ENCODE measurements at regions not wholly inside any gene's neighbourhood (a gene's known extent, or its start where the extent isn't known, plus 50 kb on each side); places are given as distances from the start of the nearest gene placed in this dataset.

GRCh38 chr6:104003803-104004516, 855.8 kb downstream of the HACE1 start:
- no peak for FAIRE-seq
- no peak for DNase-seq (ENCODE audit: insufficient read length)
- no peak for TF ChIP-seq POLR2A (IDR thresholded peaks at IDR 0.05; ENCODE audit: low read depth, low read length)
- no peak for TF ChIP-seq TAF1 (IDR thresholded peaks at IDR 0.05; ENCODE audit: borderline replicate concordance, low read depth, low read length)
- TF ChIP-seq POLR2AphosphoS5 (IDR thresholded peaks at IDR 0.05; ENCODE audit: low read depth, low read length), result no peak

DNA sequence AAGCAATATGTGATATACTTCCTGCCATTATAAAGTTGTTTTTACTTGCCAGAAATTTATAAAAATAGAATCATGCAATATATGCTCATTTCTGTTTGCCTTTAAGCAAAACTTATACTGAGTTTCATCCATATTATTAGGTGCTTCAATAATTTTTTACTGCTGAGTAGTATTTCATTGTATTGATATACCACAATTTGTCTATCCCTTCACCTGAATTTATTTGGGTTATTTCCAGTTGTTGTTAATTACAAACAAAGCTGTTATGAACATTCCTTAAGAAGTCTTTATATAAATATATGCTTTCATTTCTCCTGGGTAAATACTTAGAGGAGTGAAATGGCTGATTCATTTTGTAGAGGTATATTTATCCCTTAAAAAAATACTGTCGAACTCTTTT, 864.1 kb downstream of the HACE1 start:
- FAIRE-seq, result no peak
- no peak for DNase-seq (ENCODE audit: insufficient read length)
- TF ChIP-seq POLR2AphosphoS5 (IDR thresholded peaks at IDR 0.05; ENCODE audit: low read depth, low read length) (no peak), TAF1 (IDR thresholded peaks at IDR 0.05; ENCODE audit: borderline replicate concordance, low read depth, low read length) (no peak), POLR2A (IDR thresholded peaks at IDR 0.05; ENCODE audit: low read depth, low read length) (no peak)

DNA sequence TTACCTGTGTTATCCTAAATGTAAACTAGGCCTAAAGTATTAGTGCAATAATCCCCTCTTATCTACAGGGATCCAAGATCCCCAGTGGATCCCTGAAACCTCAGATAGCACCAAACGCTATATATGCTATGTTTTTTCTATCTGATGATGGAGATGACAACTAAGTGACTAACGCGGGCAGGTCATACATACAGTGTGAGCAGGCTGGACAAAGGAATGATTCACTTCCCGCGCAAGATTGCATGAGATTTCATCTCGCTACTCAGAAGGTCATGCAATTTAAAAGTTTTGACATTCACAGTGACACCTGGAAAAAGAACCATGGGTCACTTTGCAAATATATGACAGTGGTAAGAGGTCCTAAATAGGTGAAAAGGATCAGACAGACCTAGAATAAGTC, 875.9 kb downstream of the HACE1 start:
- TF ChIP-seq POLR2A (IDR thresholded peaks at IDR 0.05; ENCODE audit: low read depth, low read length) (no peak), TAF1 (IDR thresholded peaks at IDR 0.05; ENCODE audit: borderline replicate concordance, low read depth, low read length) (no peak), POLR2AphosphoS5 (IDR thresholded peaks at IDR 0.05; ENCODE audit: low read depth, low read length) (no peak)
- no peak for FAIRE-seq
- no peak for DNase-seq (ENCODE audit: insufficient read length)

- DNase-seq (ENCODE audit: insufficient read length) (no peak), FAIRE-seq (no peak)
- TF ChIP-seq POLR2A (IDR thresholded peaks at IDR 0.05; ENCODE audit: low read depth, low read length), result no peak
- TF ChIP-seq TAF1 (IDR thresholded peaks at IDR 0.05; ENCODE audit: borderline replicate concordance, low read depth, low read length), result no peak
- TF ChIP-seq POLR2AphosphoS5 (IDR thresholded peaks at IDR 0.05; ENCODE audit: low read depth, low read length), result no peak
These were observed 876.7 kb downstream of the HACE1 start for GRCh38 chr6:103983011-103983410.

GRCh38 chr6:103982574-103982973, 877.1 kb downstream of the HACE1 start:
- DNase-seq (ENCODE audit: insufficient read length) (no peak), FAIRE-seq (no peak)
- TF ChIP-seq POLR2AphosphoS5 (IDR thresholded peaks at IDR 0.05; ENCODE audit: low read depth, low read length) (no peak), POLR2A (IDR thresholded peaks at IDR 0.05; ENCODE audit: low read depth, low read length) (no peak)

GRCh38 chr6:103979308-103979707, 880.4 kb downstream of the HACE1 start:
- FAIRE-seq (no peak), DNase-seq (ENCODE audit: insufficient read length) (no peak)
- TF ChIP-seq POLR2AphosphoS5 (IDR thresholded peaks at IDR 0.05; ENCODE audit: low read depth, low read length) (no peak), TAF1 (IDR thresholded peaks at IDR 0.05; ENCODE audit: borderline replicate concordance, low read depth, low read length) (no peak), POLR2A (IDR thresholded peaks at IDR 0.05; ENCODE audit: low read depth, low read length) (no peak)

- FAIRE-seq, result no peak
- TF ChIP-seq POLR2A (IDR thresholded peaks at IDR 0.05; ENCODE audit: low read depth, low read length) (no peak), TAF1 (IDR thresholded peaks at IDR 0.05; ENCODE audit: borderline replicate concordance, low read depth, low read length) (no peak), POLR2AphosphoS5 (IDR thresholded peaks at IDR 0.05; ENCODE audit: low read depth, low read length) (no peak)
- DNase-seq (ENCODE audit: insufficient read length), result no peak
These were observed 922.3 kb downstream of the HACE1 start for GRCh38 chr6:103937389-103937788.

DNA sequence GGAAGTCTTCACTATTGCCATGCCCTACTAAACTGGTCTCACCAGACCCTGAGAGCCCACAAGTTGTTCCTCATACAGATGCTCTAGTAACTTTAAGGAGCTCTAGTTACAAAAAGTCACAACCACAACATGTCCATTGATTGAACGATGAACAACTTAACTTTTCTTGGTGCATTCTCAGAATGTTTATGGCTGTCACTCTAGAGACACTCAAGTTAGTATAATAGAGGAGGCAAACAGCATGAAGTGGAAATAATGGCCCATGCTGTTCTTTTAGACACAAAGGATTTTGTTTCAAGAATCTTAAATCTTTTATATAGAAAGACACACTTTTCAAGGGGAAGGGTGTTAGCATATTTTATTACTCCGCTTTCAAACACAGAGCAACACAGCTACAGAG, 934.4 kb downstream of the HACE1 start:
- TF ChIP-seq POLR2A (IDR thresholded peaks at IDR 0.05; ENCODE audit: low read depth, low read length), result no peak
- TF ChIP-seq TAF1 (IDR thresholded peaks at IDR 0.05; ENCODE audit: borderline replicate concordance, low read depth, low read length), result no peak
- TF ChIP-seq POLR2AphosphoS5 (IDR thresholded peaks at IDR 0.05; ENCODE audit: low read depth, low read length), result no peak
- DNase-seq (ENCODE audit: insufficient read length) (no peak), FAIRE-seq (no peak)

DNA sequence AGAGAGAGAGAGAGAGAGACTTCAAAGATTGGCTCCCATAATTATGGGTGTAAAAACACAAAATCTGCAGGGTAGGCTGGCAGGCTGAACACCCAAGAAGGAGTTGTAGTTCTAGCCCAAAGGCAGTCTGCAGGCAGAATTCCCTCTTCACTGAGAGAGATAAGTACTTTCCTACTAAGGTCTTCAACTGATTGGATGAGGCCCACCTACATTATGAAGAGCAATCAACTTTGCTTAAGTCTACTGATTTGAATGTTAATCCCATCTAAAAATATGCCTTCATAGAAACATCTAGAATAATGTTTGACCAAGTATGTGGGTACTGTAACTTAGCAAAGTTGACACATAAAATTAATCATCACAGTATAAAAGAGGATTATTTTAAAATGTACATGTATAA, 949.7 kb downstream of the HACE1 start:
- TF ChIP-seq POLR2AphosphoS5 (IDR thresholded peaks at IDR 0.05; ENCODE audit: low read depth, low read length), result no peak
- no peak for TF ChIP-seq POLR2A (IDR thresholded peaks at IDR 0.05; ENCODE audit: low read depth, low read length)
- DNase-seq (ENCODE audit: insufficient read length) (no peak), FAIRE-seq (no peak)

DNA sequence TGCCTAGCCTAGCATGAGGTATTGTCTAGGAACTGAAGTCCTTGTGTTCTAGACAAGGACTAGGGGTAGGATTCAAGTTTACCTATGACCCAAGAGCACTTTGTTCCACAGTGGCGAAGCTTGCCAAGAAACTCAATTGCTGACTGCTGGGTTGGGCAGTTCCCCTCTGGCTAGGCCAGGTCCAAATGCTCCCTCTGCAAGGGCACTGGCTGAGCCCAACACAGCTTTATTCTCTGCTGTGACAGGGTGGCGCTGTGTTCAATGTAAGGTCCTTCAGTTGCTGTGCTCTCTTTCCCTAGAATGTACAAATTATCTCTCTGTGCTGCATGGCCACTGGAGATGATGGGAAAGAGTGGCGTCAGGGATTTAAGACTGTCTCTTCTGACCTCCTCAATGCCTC, 950.8 kb downstream of the HACE1 start:
- no peak for FAIRE-seq
- TF ChIP-seq POLR2A (IDR thresholded peaks at IDR 0.05; ENCODE audit: low read depth, low read length) (no peak), POLR2AphosphoS5 (IDR thresholded peaks at IDR 0.05; ENCODE audit: low read depth, low read length) (no peak), TAF1 (IDR thresholded peaks at IDR 0.05; ENCODE audit: borderline replicate concordance, low read depth, low read length) (no peak)
- no peak for DNase-seq (ENCODE audit: insufficient read length)

DNA sequence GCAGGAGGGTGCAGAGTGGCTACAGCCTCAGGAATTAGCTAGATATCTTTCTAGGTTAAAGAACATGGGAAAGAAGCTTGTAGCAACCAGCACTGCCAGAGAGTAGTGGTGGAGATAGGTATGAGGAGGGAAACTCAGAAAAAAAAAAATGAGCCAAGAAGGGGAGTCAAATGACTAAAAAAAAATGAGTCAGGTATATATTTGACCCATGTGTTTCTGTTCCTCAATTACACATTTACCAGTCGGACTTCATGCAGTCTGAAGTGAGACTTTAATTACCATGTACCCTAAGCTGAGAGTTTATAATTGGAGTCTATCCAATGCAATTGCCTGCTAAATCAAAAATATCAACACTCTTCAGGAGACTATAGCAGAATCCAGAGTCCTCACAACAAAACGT, 964.6 kb downstream of the HACE1 start:
- DNase-seq (ENCODE audit: insufficient read length) (no peak), FAIRE-seq (no peak)
- no peak for TF ChIP-seq TAF1 (IDR thresholded peaks at IDR 0.05; ENCODE audit: borderline replicate concordance, low read depth, low read length)
- TF ChIP-seq POLR2AphosphoS5 (IDR thresholded peaks at IDR 0.05; ENCODE audit: low read depth, low read length), result no peak
- no peak for TF ChIP-seq POLR2A (IDR thresholded peaks at IDR 0.05; ENCODE audit: low read depth, low read length)

DNA sequence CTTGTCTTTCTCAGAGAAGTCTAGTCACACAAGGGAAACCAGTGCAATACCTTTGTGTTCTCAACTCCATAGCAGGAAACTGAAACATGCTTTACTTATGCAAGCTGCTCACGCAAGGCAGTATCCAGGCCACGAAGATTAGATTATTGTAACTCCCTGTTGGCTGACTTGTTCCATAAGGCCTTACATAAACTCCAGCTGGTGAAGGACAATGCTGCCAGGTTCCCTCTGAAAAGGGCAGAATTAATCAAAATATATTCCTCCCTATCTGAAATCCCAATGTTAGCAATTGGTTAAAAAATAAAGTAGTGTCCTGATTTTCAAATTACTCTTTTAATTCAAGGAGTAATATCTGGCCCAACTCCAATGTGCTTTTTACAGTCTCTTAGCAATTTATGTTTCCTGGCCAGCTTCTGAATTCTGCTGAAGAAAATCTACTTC, 966.6 kb downstream of the HACE1 start:
- no peak for TF ChIP-seq POLR2AphosphoS5 (IDR thresholded peaks at IDR 0.05; ENCODE audit: low read depth, low read length)
- TF ChIP-seq TAF1 (IDR thresholded peaks at IDR 0.05; ENCODE audit: borderline replicate concordance, low read depth, low read length), result no peak
- no peak for TF ChIP-seq POLR2A (IDR thresholded peaks at IDR 0.05; ENCODE audit: low read depth, low read length)
- FAIRE-seq, result no peak
- no peak for DNase-seq (ENCODE audit: insufficient read length)

All from GM12892 (cell line).